ENCODE measurements at regions not wholly inside any gene's neighbourhood (a gene's known extent, or its start where the extent isn't known, plus 50 kb on each side); places are given as distances from the start of the nearest gene placed in this dataset.
A peak's percentile ranks its signal among the peaks of the same experiment; 100 is the strongest.

DNA sequence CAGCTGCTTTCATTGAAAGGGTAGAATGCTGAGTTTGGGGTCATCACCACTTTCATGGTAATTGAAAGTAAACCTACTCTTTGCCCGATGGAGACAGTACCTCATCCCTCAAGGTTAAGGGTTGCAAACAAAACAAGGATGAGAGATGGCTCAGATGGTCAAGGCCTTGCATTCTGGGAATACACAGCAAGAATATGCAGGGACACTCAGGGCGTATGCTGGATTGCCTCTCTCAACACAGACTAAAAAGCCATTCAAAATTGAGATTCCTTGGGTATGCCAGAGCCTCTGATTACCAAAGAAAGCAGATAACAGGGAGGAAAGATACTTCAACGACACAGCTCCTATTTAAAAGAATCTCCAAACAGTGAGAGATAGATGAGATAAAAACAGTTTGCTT lies 310.4 kb downstream of the ARAP2 start:
- ATAC-seq (no peak), DNase-seq (ENCODE audit: low read depth in 1 of 2, low spot score in 1 of 2) (no peak), FAIRE-seq (no peak)
- Histone ChIP-seq H3K4me2 (no peak overlapping the region), H3K27ac (no peak overlapping the region), H3K9me3 (no peaks in the 10 kb centered on the region), H3K4me3 (no peak overlapping the region), H3K4me1 (no peaks in the 10 kb centered on the region)
- POLR2A ChIA-PET = no interaction called here
- 9% methylated on average over 3 of the region's 3 CpGs for WGBS (ENCODE audit: missing lambda C conversion rate)
- CTCF ChIA-PET = interaction anchor here (1.1 to 1.6 kb wide), 2 partner anchors 10 to 19 kb away, joined by 3 to 4 read pairs; no protein-coding TSS in a partner anchor
- no peak for TF ChIP-seq TFCP2L1 (CRISPR knock-in tag; IDR thresholded peaks at IDR 0.05)
- TF ChIP-seq KDM1A (IDR thresholded peaks at IDR 0.05; ENCODE audit: low read depth) = no peak
- no peak for TF ChIP-seq JUN (IDR thresholded peaks at IDR 0.05)
- no peak for TF ChIP-seq MAFK (IDR thresholded peaks at IDR 0.05; ENCODE audit: partially characterized antibody)
- TF ChIP-seq HOXB5 (CRISPR knock-in tag; IDR thresholded peaks at IDR 0.05) = no peak
- TF ChIP-seq, protein P1, sequence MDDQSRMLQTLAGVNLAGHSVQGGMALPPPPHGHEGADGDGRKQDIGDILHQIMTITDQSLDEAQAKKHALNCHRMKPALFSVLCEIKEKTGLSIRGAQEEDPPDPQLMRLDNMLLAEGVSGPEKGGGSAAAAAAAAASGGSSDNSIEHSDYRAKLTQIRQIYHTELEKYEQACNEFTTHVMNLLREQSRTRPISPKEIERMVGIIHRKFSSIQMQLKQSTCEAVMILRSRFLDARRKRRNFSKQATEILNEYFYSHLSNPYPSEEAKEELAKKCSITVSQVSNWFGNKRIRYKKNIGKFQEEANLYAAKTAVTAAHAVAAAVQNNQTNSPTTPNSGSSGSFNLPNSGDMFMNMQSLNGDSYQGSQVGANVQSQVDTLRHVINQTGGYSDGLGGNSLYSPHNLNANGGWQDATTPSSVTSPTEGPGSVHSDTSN (IDR thresholded peaks at IDR 0.05) = no peak

DNA sequence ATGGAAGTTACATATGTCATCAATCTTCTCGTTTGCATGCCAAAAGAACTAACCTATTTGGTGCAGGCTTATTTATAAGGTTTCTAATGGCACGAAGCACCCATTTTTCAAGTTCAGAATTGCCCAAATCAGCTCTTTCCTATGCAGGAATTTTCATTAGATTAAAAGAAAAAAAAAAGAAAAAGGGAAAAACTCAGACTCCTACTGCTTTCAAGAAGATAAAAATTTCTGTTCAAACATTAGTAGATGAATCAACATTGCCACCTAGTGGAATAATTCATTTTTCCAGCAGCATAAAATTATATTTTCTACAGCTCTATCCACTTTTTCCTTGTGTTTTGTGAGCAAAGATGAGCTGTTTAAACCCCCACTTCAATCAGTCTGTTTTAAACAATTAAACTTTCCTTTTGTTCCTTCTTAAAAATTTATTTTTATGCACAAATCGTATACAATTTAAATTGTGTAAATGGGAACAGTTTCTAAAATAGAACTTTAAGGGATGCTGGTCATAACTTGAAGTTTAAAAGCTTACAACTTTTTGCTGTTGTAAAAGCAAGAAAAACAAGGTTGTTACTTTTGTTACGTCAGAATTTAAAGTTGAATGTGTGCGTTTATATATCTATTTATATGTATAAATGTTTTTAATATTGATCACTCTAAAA lies 309.9 kb downstream of the ARAP2 start:
- no peak overlapping the region for H3K4me2 ChIP-seq
- FAIRE-seq (no peak), DNase-seq (ENCODE audit: low read depth in 1 of 2, low spot score in 1 of 2) (peak in 1 of 2 experiments; percentile 9), ATAC-seq (no peak)
- no peaks in the 10 kb centered on the region for H3K9me3 ChIP-seq
- ChIA-PET CTCF (interaction anchor here (0.8 to 1.6 kb wide), 3 partner anchors 11 to 19 kb away, joined by 3 to 4 read pairs (median 3); no protein-coding TSS in a partner anchor), POLR2A (no interaction called here)
- H3K4me3 ChIP-seq = no peak overlapping the region
- no peak overlapping the region for H3K27ac ChIP-seq
- no peaks in the 10 kb centered on the region for H3K4me1 ChIP-seq
- TF ChIP-seq NFE2L2 (conservative IDR thresholded peaks at IDR 0.05; ENCODE audit: low read length) (no peak), RAD21 (conservative IDR thresholded peaks at IDR 0.05 in 1 of 2, IDR thresholded peaks at IDR 0.05 in 1 of 2) (peak; percentile 48 to 69)
- TF ChIP-seq, protein P2, sequence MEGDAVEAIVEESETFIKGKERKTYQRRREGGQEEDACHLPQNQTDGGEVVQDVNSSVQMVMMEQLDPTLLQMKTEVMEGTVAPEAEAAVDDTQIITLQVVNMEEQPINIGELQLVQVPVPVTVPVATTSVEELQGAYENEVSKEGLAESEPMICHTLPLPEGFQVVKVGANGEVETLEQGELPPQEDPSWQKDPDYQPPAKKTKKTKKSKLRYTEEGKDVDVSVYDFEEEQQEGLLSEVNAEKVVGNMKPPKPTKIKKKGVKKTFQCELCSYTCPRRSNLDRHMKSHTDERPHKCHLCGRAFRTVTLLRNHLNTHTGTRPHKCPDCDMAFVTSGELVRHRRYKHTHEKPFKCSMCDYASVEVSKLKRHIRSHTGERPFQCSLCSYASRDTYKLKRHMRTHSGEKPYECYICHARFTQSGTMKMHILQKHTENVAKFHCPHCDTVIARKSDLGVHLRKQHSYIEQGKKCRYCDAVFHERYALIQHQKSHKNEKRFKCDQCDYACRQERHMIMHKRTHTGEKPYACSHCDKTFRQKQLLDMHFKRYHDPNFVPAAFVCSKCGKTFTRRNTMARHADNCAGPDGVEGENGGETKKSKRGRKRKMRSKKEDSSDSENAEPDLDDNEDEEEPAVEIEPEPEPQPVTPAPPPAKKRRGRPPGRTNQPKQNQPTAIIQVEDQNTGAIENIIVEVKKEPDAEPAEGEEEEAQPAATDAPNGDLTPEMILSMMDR (IDR thresholded peaks at IDR 0.05) = peak; percentile 53
- 5% methylated on average over 5 of the region's 5 CpGs for WGBS (ENCODE audit: missing lambda C conversion rate)

DNA sequence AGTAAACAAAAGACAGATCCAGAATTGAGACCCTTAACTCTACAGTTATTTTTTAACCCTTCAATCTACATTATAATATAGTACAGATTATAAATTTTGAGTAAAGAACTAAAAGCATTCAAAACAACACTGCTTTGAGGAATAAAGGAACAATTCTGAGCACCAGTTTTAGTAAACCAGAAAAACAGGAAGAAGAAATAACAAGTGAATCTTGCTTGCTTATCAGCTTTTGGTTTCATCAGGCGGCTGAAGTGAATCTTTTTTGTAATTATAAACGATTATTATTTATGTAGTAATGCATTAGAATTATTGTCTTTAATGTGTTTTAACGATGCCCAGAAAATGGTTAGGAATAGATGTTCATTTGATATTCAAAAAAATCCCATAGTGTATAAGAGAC lies 305.4 kb downstream of the ARAP2 start:
- no peaks in the 10 kb centered on the region for H3K4me1 ChIP-seq
- ATAC-seq = no peak
- no peak overlapping the region for H3K27ac ChIP-seq
- FAIRE-seq = no peak
- H3K4me2 ChIP-seq = no peak overlapping the region
- TF ChIP-seq HOXA7 (CRISPR knock-in tag; IDR thresholded peaks at IDR 0.05) = no peak
- TF ChIP-seq ZFP36 (IDR thresholded peaks at IDR 0.05; ENCODE audit: borderline replicate concordance, partially characterized antibody) = no peak
- TF ChIP-seq TP53 (CRISPR knock-in tag; IDR thresholded peaks at IDR 0.05) = no peak
- TF ChIP-seq REST (IDR thresholded peaks at IDR 0.05) = no peak
- no peak for TF ChIP-seq CHD4 (IDR thresholded peaks at IDR 0.05; ENCODE audit: borderline replicate concordance)
- no peak for TF ChIP-seq NPAS2 (CRISPR knock-in tag; IDR thresholded peaks at IDR 0.05; ENCODE audit: borderline replicate concordance)
- TF ChIP-seq HOXB13 (CRISPR knock-in tag; IDR thresholded peaks at IDR 0.05; ENCODE audit: low read depth) = no peak
- no peak for TF ChIP-seq HES2 (IDR thresholded peaks at IDR 0.05)
- no peak for TF ChIP-seq FOSB (CRISPR knock-in tag; IDR thresholded peaks at IDR 0.05)
- TF ChIP-seq SMC3 (IDR thresholded peaks at IDR 0.05) = no peak
- no peak for TF ChIP-seq TFCP2L1 (CRISPR knock-in tag; IDR thresholded peaks at IDR 0.05)
- no peak for TF ChIP-seq ELK1 (IDR thresholded peaks at IDR 0.05; ENCODE audit: low read depth, low read length)
- TF ChIP-seq EP300 (IDR thresholded peaks at IDR 0.05) = no peak
- TF ChIP-seq ZNF302 (CRISPR knock-in tag; IDR thresholded peaks at IDR 0.05) = no peak
- TF ChIP-seq RCOR1 (IDR thresholded peaks at IDR 0.05; ENCODE audit: low read depth, low read length) = no peak
- TF ChIP-seq RAD21 (conservative IDR thresholded peaks at IDR 0.05 in 1 of 2, IDR thresholded peaks at IDR 0.05 in 1 of 2) = no peak
- TF ChIP-seq, protein P3, sequence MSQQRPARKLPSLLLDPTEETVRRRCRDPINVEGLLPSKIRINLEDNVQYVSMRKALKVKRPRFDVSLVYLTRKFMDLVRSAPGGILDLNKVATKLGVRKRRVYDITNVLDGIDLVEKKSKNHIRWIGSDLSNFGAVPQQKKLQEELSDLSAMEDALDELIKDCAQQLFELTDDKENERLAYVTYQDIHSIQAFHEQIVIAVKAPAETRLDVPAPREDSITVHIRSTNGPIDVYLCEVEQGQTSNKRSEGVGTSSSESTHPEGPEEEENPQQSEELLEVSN (IDR thresholded peaks at IDR 0.05; ENCODE audit: borderline replicate concordance, low read depth) = no peak
- no peak for TF ChIP-seq PHF8 (IDR thresholded peaks at IDR 0.05; ENCODE audit: borderline replicate concordance, low read depth)
- WGBS (ENCODE audit: missing lambda C conversion rate) = 20% methylated on average over 3 of the region's 3 CpGs
- no peaks in the 10 kb centered on the region for H3K9me3 ChIP-seq
- ChIA-PET POLR2A (no interaction called here), CTCF (no interaction called here)
- DNase-seq (ENCODE audit: low read depth in 1 of 2, low spot score in 1 of 2) = no peak
- H3K4me3 ChIP-seq = no peak overlapping the region
